ENCODE measurements at regions not wholly inside any gene's neighbourhood (a gene's known extent, or its start where the extent isn't known, plus 50 kb on each side); places are given as distances from the start of the nearest gene placed in this dataset.

GRCh38 chr13:64471916-64472315 lies 2758.2 kb downstream of the PCDH9 start:
- TF ChIP-seq CTCF (IDR thresholded peaks at IDR 0.05) (peak in 1 of 3 experiments; percentile 37), POLR2A (IDR thresholded peaks at IDR 0.05; ENCODE audit: low read depth) (no peak), POLR2AphosphoS5 (IDR thresholded peaks at IDR 0.05) (no peak)

Measured in esophagus muscularis mucosa (tissue), 3 donors.